ENCODE measurements at regions not wholly inside any gene's neighbourhood (a gene's known extent, or its start where the extent isn't known, plus 50 kb on each side); places are given as distances from the start of the nearest gene placed in this dataset.

GRCh38 chr7:47085491-47086275 is 496.2 kb downstream of the TNS3 start:
- H3K36me3 ChIP-seq (ENCODE audit: low read depth), result no peaks in the 10 kb centered on the region
- no peak overlapping the region for H3K9ac ChIP-seq
- H3K79me2 ChIP-seq (ENCODE audit: insufficient read depth), result no peaks in the 10 kb centered on the region
- in situ Hi-C loops (cut with MboI), result loop anchor here (10.0 kb wide), 1 partner anchor 331 kb away; no protein-coding TSS in a partner anchor
- H3K4me3 ChIP-seq, result no peak overlapping the region
- no peak for TF ChIP-seq EZH2phosphoT487 (IDR thresholded peaks at IDR 0.05; ENCODE audit: insufficient read depth, low read depth)
- H3K4me1 ChIP-seq (ENCODE audit: insufficient read depth), result peaks cover 41% of the 10 kb centered on the region
- no peak overlapping the region for H3K27ac ChIP-seq
- peaks cover 24% of the 10 kb centered on the region for H3F3A ChIP-seq (ENCODE audit: insufficient read depth)
- H2AFZ ChIP-seq, result no peak overlapping the region
- peak overlapping the region; percentile 14 for H3K4me2 ChIP-seq (ENCODE audit: unreplicated experiment)
- WGBS, 2 experiments (ENCODE audit: low coverage in 1 of 2, low lambda C conversion rate in 2 of 2, missing lambda C conversion rate in 2 of 2), result 89 to 97% methylated on average over 1 of the region's 1 CpG
- H4K20me1 ChIP-seq (ENCODE audit: insufficient read depth), result no peaks in the 10 kb centered on the region
- H3K9me2 ChIP-seq (ENCODE audit: insufficient read depth), result no peaks in the 10 kb centered on the region
- no peaks in the 10 kb centered on the region for H3K27me3 ChIP-seq (replicated peaks; ENCODE audit: insufficient read depth)
- no peaks in the 10 kb centered on the region for H3K9me3 ChIP-seq (ENCODE audit: low read depth)
- peak; percentile 36 for DNase-seq

- TF ChIP-seq EZH2 (IDR thresholded peaks at IDR 0.05; ENCODE audit: insufficient read depth, poor library complexity, severe bottlenecking), result no peak
- TF ChIP-seq EZH2phosphoT487 (IDR thresholded peaks at IDR 0.05; ENCODE audit: insufficient read depth, low read depth), result no peak
- Histone ChIP-seq H3K9ac (no peak overlapping the region), H3F3A (ENCODE audit: insufficient read depth) (peaks cover 22% of the 10 kb centered on the region), H3K27ac (no peak overlapping the region), H3K79me2 (ENCODE audit: insufficient read depth) (no peaks in the 10 kb centered on the region), H3K27me3 (replicated peaks; ENCODE audit: insufficient read depth) (no peaks in the 10 kb centered on the region), H4K20me1 (ENCODE audit: insufficient read depth) (no peaks in the 10 kb centered on the region), H3K9me2 (ENCODE audit: insufficient read depth) (no peaks in the 10 kb centered on the region), H3K4me1 (ENCODE audit: insufficient read depth) (peaks cover 31% of the 10 kb centered on the region), H2AFZ (no peak overlapping the region), H3K36me3 (ENCODE audit: low read depth) (no peaks in the 10 kb centered on the region), H3K4me2 (ENCODE audit: unreplicated experiment) (no peak overlapping the region), H3K9me3 (ENCODE audit: low read depth) (no peaks in the 10 kb centered on the region), H3K4me3 (no peak overlapping the region)
- 89 to 92% methylated on average over 7 of the region's 7 CpGs for WGBS, 2 experiments (ENCODE audit: low coverage in 1 of 2, low lambda C conversion rate in 2 of 2, missing lambda C conversion rate in 2 of 2)
- in situ Hi-C loops (cut with MboI), result loop anchor here (10.0 kb wide), 1 partner anchor 329 kb away; no protein-coding TSS in a partner anchor
- no peak for DNase-seq
These were observed 498.2 kb downstream of the TNS3 start for GRCh38 chr7:47083476-47084250.

GRCh38 chr7:47080816-47081215 is 501.1 kb downstream of the TNS3 start:
- H3K27me3 ChIP-seq (replicated peaks; ENCODE audit: insufficient read depth), result no peaks in the 10 kb centered on the region
- no peak overlapping the region for H3K27ac ChIP-seq
- no peaks in the 10 kb centered on the region for H4K20me1 ChIP-seq (ENCODE audit: insufficient read depth)
- 61 to 73% methylated on average over 3 of the region's 3 CpGs for WGBS, 2 experiments (ENCODE audit: low coverage in 1 of 2, low lambda C conversion rate in 2 of 2, missing lambda C conversion rate in 2 of 2)
- no peak overlapping the region for H2AFZ ChIP-seq
- 0 out of 2 replicates have a peak, but pooled peaks cover 6% of the 10 kb centered on the region for H3F3A ChIP-seq (ENCODE audit: insufficient read depth)
- peak; percentile 37 for DNase-seq
- H3K4me3 ChIP-seq, result no peak overlapping the region
- no peak overlapping the region for H3K4me2 ChIP-seq (ENCODE audit: unreplicated experiment)
- H3K79me2 ChIP-seq (ENCODE audit: insufficient read depth), result no peaks in the 10 kb centered on the region
- H3K9me2 ChIP-seq (ENCODE audit: insufficient read depth), result no peaks in the 10 kb centered on the region
- H3K9me3 ChIP-seq (ENCODE audit: low read depth), result no peaks in the 10 kb centered on the region
- H3K36me3 ChIP-seq (ENCODE audit: low read depth), result no peaks in the 10 kb centered on the region
- H3K4me1 ChIP-seq (ENCODE audit: insufficient read depth), result peaks cover 18% of the 10 kb centered on the region
- in situ Hi-C loops (cut with MboI), result loop anchor here (10.0 kb wide), 1 partner anchor 326 kb away; no protein-coding TSS in a partner anchor
- no peak for TF ChIP-seq EZH2phosphoT487 (IDR thresholded peaks at IDR 0.05; ENCODE audit: insufficient read depth, low read depth)
- TF ChIP-seq EZH2 (IDR thresholded peaks at IDR 0.05; ENCODE audit: insufficient read depth, poor library complexity, severe bottlenecking), result no peak
- H3K9ac ChIP-seq, result no peak overlapping the region

GRCh38 chr7:47078241-47078640 is 503.7 kb downstream of the TNS3 start:
- no peaks in the 10 kb centered on the region for H3K27me3 ChIP-seq (replicated peaks; ENCODE audit: insufficient read depth)
- H3F3A ChIP-seq (ENCODE audit: insufficient read depth), result no peaks in the 10 kb centered on the region
- no peaks in the 10 kb centered on the region for H3K79me2 ChIP-seq (ENCODE audit: insufficient read depth)
- H3K9ac ChIP-seq, result no peak overlapping the region
- no peak overlapping the region for H2AFZ ChIP-seq
- H4K20me1 ChIP-seq (ENCODE audit: insufficient read depth), result no peaks in the 10 kb centered on the region
- H3K27ac ChIP-seq, result no peak overlapping the region
- TF ChIP-seq EZH2phosphoT487 (IDR thresholded peaks at IDR 0.05; ENCODE audit: insufficient read depth, low read depth) (no peak), EZH2 (IDR thresholded peaks at IDR 0.05; ENCODE audit: insufficient read depth, poor library complexity, severe bottlenecking) (no peak)
- no peak overlapping the region for H3K4me2 ChIP-seq (ENCODE audit: unreplicated experiment)
- no peaks in the 10 kb centered on the region for H3K9me3 ChIP-seq (ENCODE audit: low read depth)
- no peaks in the 10 kb centered on the region for H3K9me2 ChIP-seq (ENCODE audit: insufficient read depth)
- H3K36me3 ChIP-seq (ENCODE audit: low read depth), result no peaks in the 10 kb centered on the region
- peak; percentile 58 for DNase-seq
- in situ Hi-C loops (cut with MboI), result no loop called here
- no peak overlapping the region for H3K4me3 ChIP-seq
- H3K4me1 ChIP-seq (ENCODE audit: insufficient read depth), result peaks cover 11% of the 10 kb centered on the region; the same call in 1 of the 2 replicates
- 72 to 73% methylated on average over 2 of the region's 2 CpGs for WGBS, 2 experiments (ENCODE audit: low coverage in 1 of 2, low lambda C conversion rate in 2 of 2, missing lambda C conversion rate in 2 of 2)

Data from GM23248 (cell line).